Stimulated activated effector memory CD8-positive, alpha-beta T cell treated with anti-CD3 and anti-CD28 coated beads, Interleukin-12 subunit alpha, Interleukin-12 subunit beta, amount 100 ng/mL, for 72 hours (primary cell): ENCODE measurements at regions not wholly inside any gene's neighbourhood (a gene's known extent, or its start where the extent isn't known, plus 50 kb on each side); places are given as distances from the start of the nearest gene placed in this dataset.
A peak's percentile ranks its signal among the peaks of the same experiment; 100 is the strongest.
"Not testable (repeated sequence)": the region's sequence is repeated elsewhere in the genome, so short reads cannot be mapped to it uniquely, and the experiment has no call there.

Experiments
- ATAC-seq: fragments of 150-1000 bp; cut with Tn5 transposase; 2 replicates; pipeline ENCODE4 v1.10.0; 2021
- DNase-seq, 2 donors: peaks; one replicate each; pipeline ENCODE4 v3.0.0; 2021 to 2022; ENCODE audit warnings: low spot score in 2 of 2
- H3K27ac Mint-ChIP-seq: one replicate; pipeline ENCODE4 v1.8.0; 2022; ENCODE audit warnings: mild to moderate bottlenecking, mixed read lengths
- H3K36me3 Mint-ChIP-seq: one replicate; pipeline ENCODE4 v1.8.0; 2022; ENCODE audit warnings: mild to moderate bottlenecking, mixed read lengths
- H3K4me1 Mint-ChIP-seq: one replicate; pipeline ENCODE4 v1.8.0; 2022; ENCODE audit warnings: mixed read lengths
- H3K4me3 Mint-ChIP-seq: one replicate; pipeline ENCODE4 v1.8.0; 2022; ENCODE audit warnings: mild to moderate bottlenecking, mixed read lengths
- H3K9me3 Mint-ChIP-seq: one replicate; pipeline ENCODE4 v1.8.0; 2022; ENCODE audit warnings: mixed read lengths

- no peaks in the 10 kb centered on the region for H3K36me3 Mint-ChIP-seq
- no peak overlapping the region for H3K27ac Mint-ChIP-seq
- H3K9me3 Mint-ChIP-seq: no peaks in the 10 kb centered on the region
- ATAC-seq (no peak), DNase-seq (no peak)
- H3K4me3 Mint-ChIP-seq: no peak overlapping the region
- H3K4me1 Mint-ChIP-seq: peaks cover 11% of the 10 kb centered on the region
Observed at GRCh38 chr2:587087-587960, 89.9 kb downstream of the TMEM18 start.

- Mint-ChIP-seq H3K27ac (no peak overlapping the region), H3K4me3 (no peak overlapping the region), H3K4me1 (peaks cover 11% of the 10 kb centered on the region), H3K36me3 (no peaks in the 10 kb centered on the region), H3K9me3 (no peaks in the 10 kb centered on the region)
- ATAC-seq (no peak), DNase-seq (no peak)
Observed at GRCh38 chr2:586641-587076, 90.5 kb downstream of the TMEM18 start.

- Mint-ChIP-seq H3K9me3 (no peaks in the 10 kb centered on the region), H3K36me3 (no peaks in the 10 kb centered on the region), H3K4me3 (peak overlapping the region; percentile 54), H3K27ac (no peak overlapping the region), H3K4me1 (peaks cover 11% of the 10 kb centered on the region)
- ATAC-seq: peak; percentile 88
- DNase-seq: no peak
Observed at GRCh38 chr2:584863-585823, 92.1 kb downstream of the TMEM18 start.

GRCh38 chr2:583666-584065 is 93.5 kb downstream of the TMEM18 start:
- H3K36me3 Mint-ChIP-seq: no peaks in the 10 kb centered on the region
- DNase-seq (no peak), ATAC-seq (no peak)
- H3K9me3 Mint-ChIP-seq: no peaks in the 10 kb centered on the region
- H3K4me1 Mint-ChIP-seq: peaks cover 11% of the 10 kb centered on the region
- no peak overlapping the region for H3K27ac Mint-ChIP-seq
- no peak overlapping the region for H3K4me3 Mint-ChIP-seq

GRCh38 chr2:582792-583528 is 94.2 kb downstream of the TMEM18 start:
- Mint-ChIP-seq H3K4me1 (peaks cover 11% of the 10 kb centered on the region), H3K9me3 (no peaks in the 10 kb centered on the region), H3K36me3 (no peaks in the 10 kb centered on the region), H3K4me3 (no peak overlapping the region), H3K27ac (no peak overlapping the region)
- no peak for DNase-seq
- ATAC-seq: no peak

GRCh38 chr2:582289-582688 is 94.9 kb downstream of the TMEM18 start:
- not testable (repeated sequence) for H3K9me3 Mint-ChIP-seq, H3K27ac Mint-ChIP-seq, DNase-seq, ATAC-seq, H3K4me3 Mint-ChIP-seq, H3K36me3 Mint-ChIP-seq
- H3K4me1 Mint-ChIP-seq: peaks cover 11% of the 10 kb centered on the region

- H3K36me3 Mint-ChIP-seq: no peaks in the 10 kb centered on the region
- peaks cover 4% of the 10 kb centered on the region for H3K4me1 Mint-ChIP-seq
- no peak for DNase-seq
- no peak overlapping the region for H3K4me3 Mint-ChIP-seq
- no peak for ATAC-seq
- no peak overlapping the region for H3K27ac Mint-ChIP-seq
- H3K9me3 Mint-ChIP-seq: peaks cover 6% of the 10 kb centered on the region
Observed at GRCh38 chr2:579961-580360, 97.2 kb downstream of the TMEM18 start.

GRCh38 chr2:579351-579886 is 97.8 kb downstream of the TMEM18 start:
- Mint-ChIP-seq H3K9me3 (peaks cover 9% of the 10 kb centered on the region), H3K4me3 (no peak overlapping the region), H3K27ac (no peak overlapping the region), H3K4me1 (no peaks in the 10 kb centered on the region), H3K36me3 (no peaks in the 10 kb centered on the region)
- ATAC-seq (no peak), DNase-seq (no peak)

GRCh38 chr2:576292-576691 is 100.9 kb downstream of the TMEM18 start:
- peaks cover 12% of the 10 kb centered on the region for H3K9me3 Mint-ChIP-seq
- no peaks in the 10 kb centered on the region for H3K4me1 Mint-ChIP-seq
- H3K4me3 Mint-ChIP-seq: no peak overlapping the region

GRCh38 chr2:575727-576236 is 101.4 kb downstream of the TMEM18 start:
- H3K4me1 Mint-ChIP-seq: no peaks in the 10 kb centered on the region
- no peak overlapping the region for H3K4me3 Mint-ChIP-seq
- peaks cover 12% of the 10 kb centered on the region for H3K9me3 Mint-ChIP-seq
- DNase-seq: no peak
- ATAC-seq: no peak
- H3K27ac Mint-ChIP-seq: no peak overlapping the region
- H3K36me3 Mint-ChIP-seq: no peaks in the 10 kb centered on the region

More at GRCh38 chr2:576292-576691, 100.9 kb downstream of the TMEM18 start:
- no peak for DNase-seq
- Mint-ChIP-seq H3K36me3 (no peaks in the 10 kb centered on the region), H3K27ac (no peak overlapping the region)
- no peak for ATAC-seq

- Mint-ChIP-seq H3K9me3 (peaks cover 16% of the 10 kb centered on the region), H3K27ac (no peak overlapping the region), H3K36me3 (no peaks in the 10 kb centered on the region), H3K4me3 (no peak overlapping the region), H3K4me1 (no peaks in the 10 kb centered on the region)
- ATAC-seq (no peak), DNase-seq (no peak)
Observed at GRCh38 chr2:575030-575726, 102.0 kb downstream of the TMEM18 start.

GRCh38 chr2:573805-574392 is 103.3 kb downstream of the TMEM18 start:
- no peak for ATAC-seq
- Mint-ChIP-seq H3K36me3 (no peaks in the 10 kb centered on the region), H3K27ac (no peak overlapping the region), H3K4me1 (no peaks in the 10 kb centered on the region), H3K4me3 (no peak overlapping the region), H3K9me3 (peaks cover 18% of the 10 kb centered on the region)
- no peak for DNase-seq

- Mint-ChIP-seq H3K9me3 (peaks cover 18% of the 10 kb centered on the region), H3K36me3 (no peaks in the 10 kb centered on the region), H3K4me3 (no peak overlapping the region), H3K27ac (no peak overlapping the region), H3K4me1 (no peaks in the 10 kb centered on the region)
- no peak for ATAC-seq
- no peak for DNase-seq
Observed at GRCh38 chr2:573025-573424, 104.2 kb downstream of the TMEM18 start.

- DNase-seq: no peak
- no peak overlapping the region for H3K27ac Mint-ChIP-seq
- H3K4me1 Mint-ChIP-seq: no peaks in the 10 kb centered on the region
- H3K36me3 Mint-ChIP-seq: no peaks in the 10 kb centered on the region
- H3K9me3 Mint-ChIP-seq: peaks cover 10% of the 10 kb centered on the region
- no peak overlapping the region for H3K4me3 Mint-ChIP-seq
- ATAC-seq: no peak
Observed at GRCh38 chr2:569681-570080, 107.5 kb downstream of the TMEM18 start.
